Activated CD4-positive, CD25-positive, alpha-beta regulatory T cell treated with anti-CD3 and anti-CD28 coated beads, Interleukin-2, amount 50 U/mL, for 16 hours (primary cell): ENCODE measurements at regions not wholly inside any gene's neighbourhood (a gene's known extent, or its start where the extent isn't known, plus 50 kb on each side); places are given as distances from the start of the nearest gene placed in this dataset.
"Not testable (repeated sequence)": the region's sequence is repeated elsewhere in the genome, so short reads cannot be mapped to it uniquely, and the experiment has no call there.

Experiments used
- DNase-seq: peaks from one replicate; pipeline ENCODE4 v3.0.0-alpha.2; 2020; ENCODE audit warnings: low read depth, low spot score

- DNase-seq: no peak
Measured at GRCh38 chr5:152113401-152113800, 188.8 kb upstream of the GLRA1 start.

DNA sequence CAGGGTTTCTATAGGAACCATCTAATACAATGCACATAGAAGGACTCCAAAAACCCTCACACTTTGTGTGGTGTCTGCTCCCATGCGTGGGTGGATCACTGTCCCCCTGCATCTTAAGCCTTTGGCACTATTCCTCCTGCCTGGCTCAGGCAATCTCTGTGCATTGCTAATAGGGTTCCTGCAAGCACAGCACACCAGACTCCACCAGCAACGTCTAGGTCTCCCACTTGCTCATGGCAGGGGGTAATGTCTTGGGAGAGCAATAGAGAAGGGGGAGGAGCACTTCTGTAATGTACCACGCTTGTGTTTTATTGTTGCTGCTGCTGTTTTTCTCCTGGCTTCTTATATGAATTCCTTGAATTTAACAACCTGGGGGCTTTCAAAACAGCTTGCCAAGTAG lies 182.6 kb upstream of the GLRA1 start:
- no peak for DNase-seq

GRCh38 chr5:152106571-152106970 lies 181.9 kb upstream of the GLRA1 start:
- DNase-seq: no peak

DNA sequence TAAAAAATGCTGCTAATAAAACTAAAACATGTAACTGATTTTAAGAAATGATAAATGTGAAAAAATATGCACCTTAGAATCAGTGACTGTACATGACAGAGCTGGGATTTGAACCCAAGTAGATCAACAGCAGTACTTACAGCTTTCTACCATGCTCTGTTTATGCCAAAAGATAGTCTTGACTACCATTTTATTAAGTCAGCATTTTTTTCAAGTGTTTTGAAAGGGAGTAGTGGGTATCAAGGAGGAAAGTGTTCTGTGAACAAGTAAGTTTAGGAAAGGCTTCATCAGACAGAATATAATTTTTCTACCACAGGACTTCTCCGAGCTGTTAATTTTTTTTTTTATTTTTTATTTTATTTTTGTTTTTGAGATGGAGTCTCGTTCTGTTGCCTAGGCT lies 180.4 kb upstream of the GLRA1 start:
- no peak for DNase-seq

DNA sequence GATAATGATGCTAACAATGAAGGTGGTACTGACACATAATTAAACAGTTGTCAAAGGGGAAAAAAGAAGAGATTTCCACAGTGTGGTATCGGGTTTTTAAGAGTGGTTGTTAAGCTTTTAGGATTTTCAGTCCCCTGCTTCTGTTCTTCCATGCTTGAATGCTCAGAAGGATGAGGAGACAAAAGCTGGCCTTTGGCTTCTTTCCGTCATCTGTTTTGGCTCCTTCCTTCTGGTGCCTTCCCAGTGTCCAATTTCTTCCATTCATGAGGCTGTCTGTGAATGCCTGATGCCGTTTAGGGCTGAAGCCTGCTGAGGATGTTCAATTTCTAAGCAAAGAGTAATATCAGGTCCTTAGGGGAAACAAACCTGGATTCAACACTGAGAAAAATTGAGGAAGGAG lies 179.6 kb upstream of the GLRA1 start:
- DNase-seq: no peak

DNA sequence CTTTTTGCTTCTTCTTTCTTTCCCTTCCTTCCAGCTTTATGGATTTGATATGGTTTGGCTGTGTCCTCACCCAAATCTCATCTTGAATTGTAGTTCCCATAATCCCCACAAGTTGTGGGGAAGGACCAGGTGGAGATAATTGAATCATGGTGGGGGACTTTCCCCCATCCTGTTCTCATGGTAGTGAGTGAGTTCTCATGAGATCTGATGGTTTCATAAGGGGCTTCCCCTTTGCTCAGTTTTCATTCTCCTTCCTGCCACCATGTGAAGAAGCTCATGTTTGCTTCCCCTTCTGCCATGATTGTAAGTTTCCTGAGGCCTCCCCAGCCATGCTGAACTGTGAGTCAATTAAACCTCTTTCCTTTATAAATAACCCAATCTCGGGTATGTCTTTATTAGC lies 178.3 kb upstream of the GLRA1 start:
- not testable (repeated sequence) for DNase-seq

- no peak for DNase-seq
Measured at GRCh38 chr5:152102057-152102456, 177.4 kb upstream of the GLRA1 start.

GRCh38 chr5:152100462-152100861 lies 175.8 kb upstream of the GLRA1 start:
- DNase-seq: no peak

GRCh38 chr5:152097128-152097527 lies 172.5 kb upstream of the GLRA1 start:
- no peak for DNase-seq

DNA sequence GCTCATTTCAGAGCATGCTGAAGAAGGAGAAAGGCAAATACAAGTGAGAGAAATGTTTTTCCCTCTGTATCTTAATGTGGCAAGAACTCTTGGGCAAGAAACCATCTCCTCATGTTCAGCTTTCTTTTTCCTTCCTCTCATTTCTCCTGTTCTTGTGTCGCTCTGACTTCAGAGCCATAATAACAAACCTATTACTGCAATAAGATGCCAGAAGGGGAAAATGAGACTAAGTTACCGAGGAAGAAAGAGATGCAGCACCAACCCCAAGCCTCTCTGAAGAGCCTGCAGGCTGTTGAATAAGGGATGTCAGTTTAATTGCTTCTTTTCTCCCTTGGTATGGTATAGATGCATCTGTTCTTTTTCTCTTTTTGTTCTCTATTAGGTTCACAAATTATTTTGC lies 170.1 kb upstream of the GLRA1 start:
- no peak for DNase-seq

DNA sequence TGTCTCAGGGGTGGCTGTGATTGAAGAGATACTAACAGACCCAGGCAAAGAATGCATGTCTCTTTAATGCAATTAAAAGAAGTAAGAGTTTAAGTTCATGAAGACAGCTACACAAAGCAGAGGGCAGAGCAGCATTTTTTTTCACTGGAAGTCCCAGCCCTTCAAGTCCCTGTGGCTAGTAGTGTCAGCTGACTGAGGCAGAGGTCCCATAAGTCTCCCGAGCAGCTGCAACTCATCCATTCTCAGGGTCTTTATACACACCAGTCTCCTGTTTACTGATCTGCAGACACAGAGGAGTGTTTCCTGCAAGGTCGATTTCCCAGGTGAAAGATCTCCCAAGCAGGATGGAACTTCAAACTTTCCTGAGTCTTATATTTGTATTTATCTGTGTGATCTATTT lies 169.4 kb upstream of the GLRA1 start:
- no peak for DNase-seq

- DNase-seq: no peak
Measured at GRCh38 chr5:152092580-152092979, 167.9 kb upstream of the GLRA1 start.

DNA sequence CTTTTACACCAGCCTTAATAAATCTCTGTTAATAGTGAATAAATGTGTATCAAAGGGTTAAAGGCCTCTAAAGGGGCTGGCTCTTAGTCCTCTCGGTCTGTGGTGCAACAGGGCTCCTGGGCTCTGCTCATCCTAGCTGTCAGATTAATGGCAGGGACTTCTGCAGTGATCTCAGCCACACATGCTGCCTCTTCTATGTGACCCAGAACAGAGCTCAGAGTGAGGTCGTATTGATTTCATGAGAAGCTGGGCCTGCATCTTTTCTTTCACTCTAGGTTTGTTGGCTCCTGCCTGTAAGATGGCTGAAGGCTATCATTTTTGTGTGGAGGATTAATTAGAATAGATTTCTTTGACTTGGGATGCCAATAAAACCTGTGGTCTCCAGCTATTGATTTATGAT lies 165.0 kb upstream of the GLRA1 start:
- DNase-seq: no peak

GRCh38 chr5:152086668-152087067 lies 162.0 kb upstream of the GLRA1 start:
- no peak for DNase-seq

DNA sequence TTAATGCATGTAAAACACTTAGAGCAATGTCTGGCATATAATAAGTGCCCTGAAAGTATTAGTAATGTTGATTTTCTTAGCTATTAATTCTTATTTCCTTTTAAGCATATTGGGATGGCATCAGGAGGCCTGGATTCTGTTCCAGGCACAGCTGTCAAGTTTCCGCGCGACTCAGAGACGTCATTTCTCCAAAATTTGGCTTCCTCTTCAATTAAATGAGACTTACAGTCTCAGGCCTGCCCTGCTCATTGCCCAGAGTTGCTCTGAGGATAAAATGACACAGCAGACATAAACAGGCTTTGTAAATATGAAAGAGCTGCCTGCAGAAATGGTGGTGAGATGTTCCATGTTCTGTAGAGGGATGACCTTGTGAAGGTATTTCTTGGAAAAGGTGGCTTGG lies 159.8 kb upstream of the GLRA1 start:
- no peak for DNase-seq

DNA sequence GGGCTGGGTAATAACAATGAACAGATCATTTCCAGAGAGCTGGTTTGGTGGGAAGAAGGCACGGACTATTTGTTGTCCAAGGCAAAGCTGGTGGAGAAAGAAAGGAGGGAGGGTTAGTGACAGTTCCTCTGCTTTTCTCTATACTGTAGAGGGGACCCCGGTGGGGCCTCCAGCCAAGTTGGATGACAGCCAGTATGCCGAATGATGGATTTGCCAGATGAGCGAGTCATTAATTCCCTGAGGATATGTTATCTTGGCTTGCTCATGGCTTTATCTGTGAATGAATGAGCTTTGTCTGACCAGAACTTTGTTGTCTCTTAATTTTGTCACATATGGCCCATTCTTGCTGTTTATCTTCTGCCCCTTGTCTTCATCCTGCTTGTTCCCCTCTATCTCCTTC lies 158.6 kb upstream of the GLRA1 start:
- no peak for DNase-seq

DNA sequence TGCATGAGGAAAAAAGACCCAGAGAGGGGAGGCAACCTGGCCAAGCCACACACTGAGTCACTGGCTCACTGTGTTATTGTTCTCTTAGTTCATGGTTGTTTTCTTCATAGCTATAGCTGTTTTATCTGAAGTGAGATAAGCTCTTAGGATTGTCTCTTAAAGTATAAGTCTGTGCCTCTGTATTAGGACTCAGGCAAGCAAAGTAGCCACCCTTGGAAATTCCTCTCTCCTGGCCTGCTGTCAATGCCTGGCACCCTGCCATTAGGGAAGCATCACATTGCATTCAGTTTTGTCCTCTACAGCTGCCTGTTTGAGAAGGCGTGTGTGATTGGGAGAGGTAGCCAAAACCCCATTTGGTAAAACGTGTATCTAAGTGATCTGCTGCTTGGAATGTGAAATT lies 147.4 kb upstream of the GLRA1 start:
- no peak for DNase-seq

DNA sequence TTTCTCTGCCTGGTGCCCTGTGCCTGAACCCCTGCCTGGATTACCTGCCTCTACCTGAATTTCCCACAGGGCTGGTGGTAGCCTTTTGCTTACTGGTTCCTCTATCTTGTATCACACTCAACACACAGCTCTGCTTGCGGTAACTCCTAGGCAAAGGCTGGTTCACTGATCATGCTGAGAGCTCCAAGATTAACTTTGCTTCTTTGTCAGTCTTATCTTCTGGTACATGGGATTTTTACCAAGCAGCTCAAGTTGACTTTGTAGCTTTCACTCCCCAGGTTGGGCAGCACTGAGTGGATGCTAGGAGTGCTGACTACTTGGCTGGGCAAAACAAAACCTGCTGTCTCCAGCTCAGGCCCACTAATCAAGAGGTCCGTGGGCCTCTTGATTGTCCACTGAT lies 145.9 kb upstream of the GLRA1 start:
- DNase-seq: no peak

- no peak for DNase-seq
Measured at GRCh38 chr5:152066784-152067183, 142.1 kb upstream of the GLRA1 start.

GRCh38 chr5:152063004-152063403 lies 138.4 kb upstream of the GLRA1 start:
- DNase-seq: no peak

DNA sequence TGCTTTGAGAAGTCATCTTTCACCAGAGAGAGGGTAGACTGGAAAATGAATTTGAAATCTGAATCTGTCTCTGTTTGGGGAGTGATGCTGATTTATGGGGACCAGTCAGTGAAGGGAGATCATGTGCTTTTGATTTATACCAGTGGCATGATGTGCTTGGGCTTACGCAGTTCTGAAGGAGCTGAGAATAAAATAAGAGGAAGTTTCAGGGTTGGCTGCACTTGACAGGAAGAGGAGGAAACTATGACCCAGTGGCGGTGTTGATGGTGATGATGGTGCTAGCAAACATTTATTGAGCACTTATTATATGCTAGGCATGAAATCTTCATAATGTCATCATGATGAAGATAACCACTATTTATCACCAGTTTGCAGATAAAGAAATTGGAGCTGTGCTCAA lies 136.4 kb upstream of the GLRA1 start:
- DNase-seq: no peak

DNA sequence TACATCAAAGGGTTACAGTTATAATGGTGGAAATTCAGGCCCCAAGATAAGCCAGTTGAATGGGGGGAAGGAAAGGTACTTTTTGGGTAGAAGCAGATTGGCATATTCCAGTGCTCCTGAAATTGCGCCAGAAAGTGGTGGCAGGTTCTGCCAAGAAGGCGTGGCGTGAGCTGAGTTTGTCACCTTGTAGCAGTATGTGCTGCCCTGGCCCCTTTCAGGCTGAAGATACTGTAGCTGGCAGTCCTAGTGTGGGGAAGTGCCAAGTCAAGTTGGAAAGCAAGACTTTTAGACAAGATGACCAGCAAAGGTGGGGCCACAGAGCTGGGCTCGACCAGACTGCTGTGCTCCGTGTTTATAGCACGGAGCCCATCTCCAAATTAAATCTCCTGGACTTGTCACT lies 133.6 kb upstream of the GLRA1 start:
- DNase-seq: no peak

GRCh38 chr5:152056931-152057330 lies 132.3 kb upstream of the GLRA1 start:
- DNase-seq: no peak

DNA sequence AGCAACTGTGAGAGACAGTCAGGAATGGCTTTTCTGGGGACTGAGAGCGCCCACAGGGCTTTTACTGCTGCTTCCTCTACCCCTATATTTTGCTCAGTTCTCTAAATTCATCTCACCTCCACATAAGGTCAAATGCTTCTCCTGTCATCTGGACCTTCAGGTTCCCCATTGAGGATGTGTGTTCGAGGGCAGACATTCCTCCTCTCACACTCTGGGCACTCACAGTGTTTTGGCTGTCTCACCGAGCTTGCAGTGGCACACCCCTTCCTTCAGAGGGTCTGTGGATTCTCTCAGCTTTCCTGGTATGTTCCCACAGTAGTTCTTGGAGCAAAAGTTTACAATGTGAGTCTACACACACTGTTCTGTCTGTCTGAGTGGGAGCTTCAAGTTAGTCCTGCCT lies 127.8 kb upstream of the GLRA1 start:
- no peak for DNase-seq
